Spleen (tissue), 11 donors: ENCODE measurements at regions not wholly inside any gene's neighbourhood (a gene's known extent, or its start where the extent isn't known, plus 50 kb on each side); places are given as distances from the start of the nearest gene placed in this dataset.
"Not testable (repeated sequence)": the region's sequence is repeated elsewhere in the genome, so short reads cannot be mapped to it uniquely, and the experiment has no call there.

Source experiments
- DNase-seq: peaks from one replicate; pipeline ENCODE4 v3.0.0-alpha.2; 2020
- H3K27ac ChIP-seq, 8 donors: fragments of 200-600 bp; sonication (generic) in 7 of 8; 1 replicate in 4 of 8; 2 replicates in 4 of 8; pipeline versions ENCODE4 v1.5.0 to v1.8.0; 2016 to 2021; ENCODE audit warnings: inconsistent platforms in 4 of 8, mild to moderate bottlenecking in 4 of 8, moderate library complexity in 1 of 8
- H3K27me3 ChIP-seq, 7 donors: fragments of 200-600 bp; sonication (generic) in 6 of 7; replicated peaks in 1 of 7; 1 replicate in 4 of 7; 2 replicates in 3 of 7; pipeline versions ENCODE4 v1.5.0 to v1.8.0; 2016 to 2021; ENCODE audit warnings: inconsistent platforms in 3 of 7, mild to moderate bottlenecking in 1 of 7
- H3K36me3 ChIP-seq, 6 donors: fragments of 200-600 bp; sonication (generic) in 5 of 6; 1 replicate in 4 of 6; 2 replicates in 2 of 6; pipeline versions ENCODE4 v1.5.0 to v1.8.0; 2016 to 2021; ENCODE audit warnings: inconsistent platforms in 2 of 6
- H3K4me1 ChIP-seq, 6 donors: fragments of 200-600 bp; sonication (generic) in 5 of 6; 1 replicate in 3 of 6; 2 replicates in 3 of 6; pipeline versions ENCODE4 v1.5.0 to v1.8.0; 2016 to 2021; ENCODE audit warnings: inconsistent platforms in 3 of 6
- H3K4me3 ChIP-seq, 8 donors: fragments of 200-600 bp; sonication (generic) in 7 of 8; 1 replicate in 4 of 8; 2 replicates in 4 of 8; pipeline versions ENCODE4 v1.5.0 to v1.8.0; 2016 to 2021; ENCODE audit warnings: inconsistent platforms in 4 of 8, mild to moderate bottlenecking in 4 of 8, moderate library complexity in 2 of 8
- H3K9me3 ChIP-seq, 8 donors: fragments of 200-600 bp; sonication (generic) in 7 of 8; 1 replicate in 4 of 8; 2 replicates in 4 of 8; pipeline versions ENCODE4 v1.5.0 to v1.8.0; 2016 to 2021; ENCODE audit warnings: inconsistent platforms in 4 of 8
- POLR2A ChIP-seq, 3 donors: fragments of 450-650 bp; IDR thresholded peaks; one replicate each; pipeline ENCODE4 v1.5.1; 2017; ENCODE audit warnings: antibody characterized with exemption in 3 of 3, mild to moderate bottlenecking in 1 of 3
- POLR2AphosphoS5 ChIP-seq, 3 donors: sonication (generic); formaldehyde crosslinking; IDR thresholded peaks; one replicate each; pipeline ENCODE4 v1.5.1; 2017; ENCODE audit warnings: antibody characterized with exemption in 3 of 3
- WGBS, 5 donors: extraction: QIAGEN DNeasy Blood & Tissue Kit in 3 of 5; methylation state at CpG; one replicate each; pipeline versions ENCODE4 v1.1.5 to v1.1.7; 2013 to 2018; 5-methylcytosine and 5-hydroxymethylcytosine counted together
- intact Hi-C: fragments of 100-400 bp; cut with DNase I; formaldehyde crosslinking; loops from one replicate; pipeline ENCODE4 v1.15.0; 2023; ENCODE audit warnings: low total_unique reads
- TF ChIP-seq, protein P1 (sequence below), 11 experiments: fragments of 200-600 bp in 7 of 11; fragments of 450-650 bp in 4 of 11; sonication (generic) in 4 of 11; IDR thresholded peaks in 8 of 11; conservative IDR thresholded peaks in 3 of 11; 1 replicate in 7 of 11; 2 replicates in 4 of 11; pipeline versions ENCODE4 v1.4.0 to v1.8.0; 2016 to 2021; ENCODE audit warnings: antibody characterized with exemption in 11 of 11, inconsistent platforms in 4 of 11, mild to moderate bottlenecking in 1 of 11
- donor health status: healthy with polysubstance abuse.
- donor health status: DM: no; HTN: no; CAD: no; lungs with moderate emphysema.
- donor health status: DM: no; HTN: no; CAD: no.
- donor health status: Bipolar disorder and iron deficiency.
- donor health status: healthy.
- donor health status: DM: no; HTN: no; CAD: no.
- donor health status: DM: yes; HTN: yes; CAD: no.

DNA sequence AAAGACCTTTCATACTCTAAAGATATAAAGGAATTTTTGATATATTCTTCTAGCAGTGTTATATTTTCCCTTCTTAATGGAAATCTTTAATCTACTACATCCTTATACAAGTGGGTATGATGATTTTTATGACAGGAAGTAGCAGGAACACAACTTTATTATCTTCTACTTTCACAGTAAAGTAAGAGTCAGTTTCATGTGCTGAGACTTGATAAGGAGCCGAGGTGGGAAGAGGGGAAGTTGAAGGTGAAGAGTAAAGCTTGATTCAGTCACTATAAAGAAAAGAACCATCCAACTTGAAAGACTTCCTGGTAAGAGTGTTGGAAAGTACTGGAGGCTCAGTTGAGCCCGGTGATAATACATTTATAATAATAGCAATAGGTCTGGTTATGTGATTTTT, 82.1 kb upstream of the PTH start:
- WGBS, 5 donors, result 32 to 43% (median 40%) methylated on average over 2 of the region's 2 CpGs
- DNase-seq, result no peak
- no peaks in the 10 kb centered on the region for H3K4me1 ChIP-seq
- no peak overlapping the region for H3K27ac ChIP-seq
- intact Hi-C loops, result no loop called here
- no peaks in the 10 kb centered on the region for H3K36me3 ChIP-seq
- peaks cover 0 to 24% (median 0%) of the 10 kb centered on the region in 7 donors for H3K27me3 ChIP-seq
- peaks cover 0 to 30% (median 18%) of the 10 kb centered on the region in 8 donors for H3K9me3 ChIP-seq
- no peak overlapping the region for H3K4me3 ChIP-seq
- TF ChIP-seq POLR2AphosphoS5 (IDR thresholded peaks at IDR 0.05) (no peak), POLR2A (IDR thresholded peaks at IDR 0.05) (no peak)
- TF ChIP-seq, protein P1, sequence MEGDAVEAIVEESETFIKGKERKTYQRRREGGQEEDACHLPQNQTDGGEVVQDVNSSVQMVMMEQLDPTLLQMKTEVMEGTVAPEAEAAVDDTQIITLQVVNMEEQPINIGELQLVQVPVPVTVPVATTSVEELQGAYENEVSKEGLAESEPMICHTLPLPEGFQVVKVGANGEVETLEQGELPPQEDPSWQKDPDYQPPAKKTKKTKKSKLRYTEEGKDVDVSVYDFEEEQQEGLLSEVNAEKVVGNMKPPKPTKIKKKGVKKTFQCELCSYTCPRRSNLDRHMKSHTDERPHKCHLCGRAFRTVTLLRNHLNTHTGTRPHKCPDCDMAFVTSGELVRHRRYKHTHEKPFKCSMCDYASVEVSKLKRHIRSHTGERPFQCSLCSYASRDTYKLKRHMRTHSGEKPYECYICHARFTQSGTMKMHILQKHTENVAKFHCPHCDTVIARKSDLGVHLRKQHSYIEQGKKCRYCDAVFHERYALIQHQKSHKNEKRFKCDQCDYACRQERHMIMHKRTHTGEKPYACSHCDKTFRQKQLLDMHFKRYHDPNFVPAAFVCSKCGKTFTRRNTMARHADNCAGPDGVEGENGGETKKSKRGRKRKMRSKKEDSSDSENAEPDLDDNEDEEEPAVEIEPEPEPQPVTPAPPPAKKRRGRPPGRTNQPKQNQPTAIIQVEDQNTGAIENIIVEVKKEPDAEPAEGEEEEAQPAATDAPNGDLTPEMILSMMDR (IDR thresholded peaks at IDR 0.05 in 8 of 11, conservative IDR thresholded peaks at IDR 0.05 in 3 of 11), result no peak

GRCh38 chr11:13576995-13577394, 81.2 kb upstream of the PTH start:
- Histone ChIP-seq H3K27me3 (peaks cover 0 to 17% (median 0%) of the 10 kb centered on the region in 7 donors), H3K27ac (no peak overlapping the region), H3K4me3 (no peak overlapping the region), H3K9me3 (peaks cover 0 to 24% (median 15%) of the 10 kb centered on the region in 8 donors), H3K36me3 (no peaks in the 10 kb centered on the region), H3K4me1 (no peaks in the 10 kb centered on the region)
- intact Hi-C loops, result no loop called here
- TF ChIP-seq POLR2A (IDR thresholded peaks at IDR 0.05) (no peak), POLR2AphosphoS5 (IDR thresholded peaks at IDR 0.05) (no peak)
- TF ChIP-seq, protein P1 (IDR thresholded peaks at IDR 0.05 in 8 of 11, conservative IDR thresholded peaks at IDR 0.05 in 3 of 11), result no peak
- WGBS, 5 donors, result 66 to 82% (median 68%) methylated on average over 1 of the region's 1 CpG
- no peak for DNase-seq

- 75 to 94% (median 83%) methylated on average over 1 of the region's 1 CpG for WGBS, 5 donors
- peaks cover 0 to 12% (median 0%) of the 10 kb centered on the region in 7 donors for H3K27me3 ChIP-seq
- H3K27ac ChIP-seq, H3K4me1 ChIP-seq, H3K4me3 ChIP-seq, intact Hi-C loops, DNase-seq, H3K36me3 ChIP-seq: not testable (repeated sequence)
- peaks cover 0 to 18% (median 5%) of the 10 kb centered on the region in 8 donors for H3K9me3 ChIP-seq
These were observed 79.6 kb upstream of the PTH start for GRCh38 chr11:13575385-13575784.

DNA sequence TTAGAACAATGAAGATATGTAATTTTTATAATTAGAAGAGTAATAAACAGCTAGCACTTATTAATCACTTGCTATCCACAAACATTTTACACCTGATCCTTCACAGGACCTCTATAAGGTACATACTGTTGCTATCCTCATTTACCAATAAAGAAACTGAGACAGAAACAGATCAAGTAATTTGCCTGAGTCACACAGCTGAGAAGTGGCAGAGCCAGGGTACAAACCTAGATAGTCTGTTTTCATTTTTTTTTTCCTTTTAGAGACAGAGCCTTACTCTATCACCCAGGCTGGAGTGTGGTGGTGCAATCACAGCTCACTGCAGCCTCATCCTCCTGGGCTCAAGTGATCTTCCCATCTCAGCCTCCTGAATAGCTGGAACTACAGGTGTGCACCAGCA, 71.8 kb upstream of the PTH start:
- no peak overlapping the region for H3K4me3 ChIP-seq
- H3K27me3 ChIP-seq, result peaks cover 0 to 22% (median 0%) of the 10 kb centered on the region in 7 donors
- H3K4me1 ChIP-seq, result no peaks in the 10 kb centered on the region
- H3K27ac ChIP-seq, result no peak overlapping the region
- intact Hi-C loops, result no loop called here
- TF ChIP-seq POLR2A (IDR thresholded peaks at IDR 0.05) (no peak), POLR2AphosphoS5 (IDR thresholded peaks at IDR 0.05) (no peak)
- TF ChIP-seq, protein P1 (IDR thresholded peaks at IDR 0.05 in 8 of 11, conservative IDR thresholded peaks at IDR 0.05 in 3 of 11), result no peak
- peaks cover 0 to 8% (median 0%) of the 10 kb centered on the region in 8 donors for H3K9me3 ChIP-seq
- H3K36me3 ChIP-seq, result no peaks in the 10 kb centered on the region
- DNase-seq, result no peak

DNA sequence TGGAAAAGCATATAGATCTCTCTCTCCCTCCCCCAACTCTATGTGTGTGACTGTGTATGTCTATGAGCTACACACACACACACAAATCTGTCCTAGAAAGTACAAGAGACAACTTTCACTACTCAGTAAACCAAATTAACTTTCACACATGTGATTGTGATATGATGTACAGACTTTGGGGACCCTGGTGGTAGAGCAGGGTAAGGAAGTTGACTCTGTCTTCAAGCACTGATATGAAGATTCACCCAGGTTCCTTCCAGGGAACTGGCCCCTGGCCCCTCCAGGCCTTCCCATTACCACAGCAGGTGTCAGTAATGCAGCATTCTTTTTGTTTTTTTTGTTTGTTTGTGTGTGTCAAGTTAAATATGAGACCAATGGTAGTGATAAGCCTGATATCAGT, 66.1 kb upstream of the PTH start:
- Histone ChIP-seq H3K27me3 (peaks cover 0 to 4% (median 0%) of the 10 kb centered on the region in 7 donors), H3K4me3 (no peak overlapping the region), H3K36me3 (no peaks in the 10 kb centered on the region), H3K4me1 (no peaks in the 10 kb centered on the region), H3K9me3 (peaks cover 0 to 3% (median 0%) of the 10 kb centered on the region in 8 donors), H3K27ac (no peak overlapping the region)
- TF ChIP-seq, protein P1 (IDR thresholded peaks at IDR 0.05 in 8 of 11, conservative IDR thresholded peaks at IDR 0.05 in 3 of 11), result no peak
- no peak for TF ChIP-seq POLR2AphosphoS5 (IDR thresholded peaks at IDR 0.05)
- TF ChIP-seq POLR2A (IDR thresholded peaks at IDR 0.05), result no peak
- intact Hi-C loops, result no loop called here
- no peak for DNase-seq

DNA sequence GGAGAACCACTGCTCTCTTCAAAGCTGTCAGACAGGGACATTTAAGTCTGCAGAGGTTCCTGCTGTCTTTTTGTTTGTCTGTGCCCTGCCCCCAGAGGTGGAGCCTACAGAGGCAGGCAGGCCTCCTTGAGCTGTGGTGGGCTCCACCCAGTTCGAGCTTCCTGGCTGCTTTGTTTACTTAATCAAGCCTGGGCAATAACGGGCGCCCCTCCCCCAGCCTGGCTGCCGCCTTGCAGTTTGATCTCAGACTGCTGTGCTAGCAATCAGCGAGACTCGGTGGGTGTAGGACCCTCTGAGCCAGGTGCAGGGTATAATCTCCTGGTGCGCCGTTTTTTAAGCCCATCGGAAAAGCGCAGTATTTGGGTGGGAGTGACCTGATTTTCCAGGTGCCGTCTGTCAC, 64.5 kb upstream of the PTH start:
- H3K27me3 ChIP-seq, H3K4me1 ChIP-seq, DNase-seq, H3K27ac ChIP-seq, H3K4me3 ChIP-seq, H3K36me3 ChIP-seq, intact Hi-C loops, H3K9me3 ChIP-seq: not testable (repeated sequence)
- 30 to 84% (median 64%) methylated on average over 2 to 11 of the region's 11 CpGs for WGBS, 5 donors
